ENCODE measurements at regions not wholly inside any gene's neighbourhood (a gene's known extent, or its start where the extent isn't known, plus 50 kb on each side); places are given as distances from the start of the nearest gene placed in this dataset.

GRCh38 chr10:76675561-76675950, 962.1 kb downstream of the KCNMA1 start:
- Histone ChIP-seq H3K4me3 (ENCODE audit: low read depth in 1 of 3, low read length in 3 of 3) (no peak overlapping the region), H3K27ac (ENCODE audit: low read depth in 1 of 2, low read length in 2 of 2) (no peak overlapping the region), H3K36me3 (ENCODE audit: control insufficient read depth in 4 of 4, insufficient read depth in 3 of 4, low read depth in 1 of 4, low read length in 3 of 4) (no peaks in the 10 kb centered on the region), H3K9me3 (ENCODE audit: control insufficient read depth in 4 of 4, low read length in 3 of 4) (no peaks in the 10 kb centered on the region), H3K4me1 (ENCODE audit: control insufficient read depth in 4 of 4, insufficient read depth in 4 of 4, low read length in 3 of 4) (no peaks in the 10 kb centered on the region), H3K27me3 (ENCODE audit: control insufficient read depth in 4 of 4, insufficient read depth in 4 of 4, low read length in 3 of 4) (peaks cover 0 to 5% (median 0%) of the 10 kb centered on the region in 4 donors), H3K9ac (ENCODE audit: low read depth in 1 of 2, low read length in 2 of 2) (no peak overlapping the region)
- no peak for DNase-seq (ENCODE audit: low spot score)
- WGBS, result 71% methylated on average over 3 of the region's 3 CpGs
- TF ChIP-seq REST (IDR thresholded peaks at IDR 0.05) (no peak), GABPA (IDR thresholded peaks at IDR 0.05 in 1 of 2, conservative IDR thresholded peaks at IDR 0.05 in 1 of 2) (no peak), TAF1 (conservative IDR thresholded peaks at IDR 0.05) (no peak), RAD21 (IDR thresholded peaks at IDR 0.05) (no peak), CTCF (IDR thresholded peaks at IDR 0.05; ENCODE audit: low read depth, low read length, missing input control) (no peak), HNF4A (conservative IDR thresholded peaks at IDR 0.05) (no peak), JUND (IDR thresholded peaks at IDR 0.05) (no peak), FOXA2 (IDR thresholded peaks at IDR 0.05) (no peak), SP1 (IDR thresholded peaks at IDR 0.05) (no peak), MAX (IDR thresholded peaks at IDR 0.05) (no peak), YY1 (IDR thresholded peaks at IDR 0.05) (no peak), EGR1 (IDR thresholded peaks at IDR 0.05; ENCODE audit: low read depth in 2 of 2) (no peak), ATF3 (IDR thresholded peaks at IDR 0.05) (no peak), ZBTB33 (IDR thresholded peaks at IDR 0.05) (no peak), NR2F2 (IDR thresholded peaks at IDR 0.05) (no peak), FOXA1 (IDR thresholded peaks at IDR 0.05) (no peak), RXRA (IDR thresholded peaks at IDR 0.05) (no peak), HNF4G (IDR thresholded peaks at IDR 0.05) (no peak)
